SJSA1 (cell line): ENCODE measurements at regions not wholly inside any gene's neighbourhood (a gene's known extent, or its start where the extent isn't known, plus 50 kb on each side); places are given as distances from the start of the nearest gene placed in this dataset.
"Not testable (repeated sequence)": the region's sequence is repeated elsewhere in the genome, so short reads cannot be mapped to it uniquely, and the experiment has no call there.

ENCODE experiments used
- DNase-seq, 2 experiments: peaks; one replicate each; pipeline ENCODE4 v3.0.0-alpha.2; 2015 to 2020; ENCODE audit warnings: low spot score in 2 of 2, low read depth in 1 of 2
- H3K27ac ChIP-seq: fragments of 250-450 bp; sonication (Bioruptor Pico); 2 replicates; pipeline ENCODE4 v1.5.1; 2020; ENCODE audit warnings: mild to moderate bottlenecking, moderate library complexity
- H3K27me3 ChIP-seq: fragments of 250-450 bp; sonication (Bioruptor Pico); replicated peaks from 2 replicates; pipeline ENCODE4 v1.5.1; 2020; ENCODE audit warnings: mild to moderate bottlenecking, moderate library complexity
- H3K36me3 ChIP-seq: fragments of 250-450 bp; sonication (Bioruptor Pico); 2 replicates; pipeline ENCODE4 v1.5.1; 2020; ENCODE audit warnings: mild to moderate bottlenecking
- H3K4me1 ChIP-seq: fragments of 250-450 bp; sonication (Bioruptor Pico); replicated peaks from 2 replicates; pipeline ENCODE4 v1.6.1; 2021; ENCODE audit warnings: mild to moderate bottlenecking
- H3K4me3 ChIP-seq: fragments of 250-450 bp; sonication (Bioruptor Pico); 2 replicates; pipeline ENCODE4 v1.5.1; 2020; ENCODE audit warnings: mild to moderate bottlenecking
- H3K9me3 ChIP-seq: fragments of 250-450 bp; sonication (Bioruptor Pico); replicated peaks from 2 replicates; pipeline ENCODE4 v1.5.1; 2020; ENCODE audit warnings: mild to moderate bottlenecking

GRCh38 chr5:70307064-70307463, 108.1 kb upstream of the GTF2H2C_2 start:
- not testable (repeated sequence) for H3K9me3 ChIP-seq, H3K27me3 ChIP-seq, H3K4me3 ChIP-seq, H3K27ac ChIP-seq, H3K4me1 ChIP-seq, H3K36me3 ChIP-seq
- peak in 1 of 2 experiments; percentile 25 for DNase-seq
